Vagina (tissue), 2 donors: ENCODE measurements at regions not wholly inside any gene's neighbourhood (a gene's known extent, or its start where the extent isn't known, plus 50 kb on each side); places are given as distances from the start of the nearest gene placed in this dataset.

Source experiments
- POLR2A ChIP-seq, 2 donors: fragments of 450-650 bp; IDR thresholded peaks; one replicate each; pipeline ENCODE4 v1.6.1; 2017; ENCODE audit warnings: antibody characterized with exemption in 2 of 2, mild to moderate bottlenecking in 2 of 2, moderate library complexity in 2 of 2
- TF ChIP-seq, protein P1 (sequence below), 3 experiments: fragments of 450-650 bp in 2 of 3; fragments of 200-600 bp in 1 of 3; sonication (generic) in 1 of 3; IDR thresholded peaks; one replicate each; pipeline ENCODE4 v1.5.1; 2017 to 2019; ENCODE audit warnings: antibody characterized with exemption in 3 of 3, mild to moderate bottlenecking in 2 of 3, moderate library complexity in 2 of 3

DNA sequence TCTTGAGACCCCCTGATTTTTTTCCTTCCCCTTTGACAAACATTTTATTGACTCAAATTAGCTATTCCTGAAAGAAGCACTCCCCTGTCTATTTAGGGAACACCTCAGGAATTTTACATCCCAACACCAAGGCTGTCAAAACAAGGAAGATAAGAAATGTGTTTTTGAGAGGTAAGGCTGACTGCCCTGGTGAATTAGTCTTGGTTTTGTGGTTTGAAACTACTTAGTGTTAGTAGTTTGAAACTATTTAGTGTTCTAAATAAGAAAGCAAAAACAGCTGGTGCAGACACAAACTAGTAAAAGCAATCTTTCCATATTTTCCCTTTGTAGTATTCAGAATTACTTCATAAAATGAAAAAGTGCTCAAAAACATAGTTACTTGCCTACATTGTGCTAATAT lies 120.7 kb downstream of the PCSK1 start:
- TF ChIP-seq, protein P1, sequence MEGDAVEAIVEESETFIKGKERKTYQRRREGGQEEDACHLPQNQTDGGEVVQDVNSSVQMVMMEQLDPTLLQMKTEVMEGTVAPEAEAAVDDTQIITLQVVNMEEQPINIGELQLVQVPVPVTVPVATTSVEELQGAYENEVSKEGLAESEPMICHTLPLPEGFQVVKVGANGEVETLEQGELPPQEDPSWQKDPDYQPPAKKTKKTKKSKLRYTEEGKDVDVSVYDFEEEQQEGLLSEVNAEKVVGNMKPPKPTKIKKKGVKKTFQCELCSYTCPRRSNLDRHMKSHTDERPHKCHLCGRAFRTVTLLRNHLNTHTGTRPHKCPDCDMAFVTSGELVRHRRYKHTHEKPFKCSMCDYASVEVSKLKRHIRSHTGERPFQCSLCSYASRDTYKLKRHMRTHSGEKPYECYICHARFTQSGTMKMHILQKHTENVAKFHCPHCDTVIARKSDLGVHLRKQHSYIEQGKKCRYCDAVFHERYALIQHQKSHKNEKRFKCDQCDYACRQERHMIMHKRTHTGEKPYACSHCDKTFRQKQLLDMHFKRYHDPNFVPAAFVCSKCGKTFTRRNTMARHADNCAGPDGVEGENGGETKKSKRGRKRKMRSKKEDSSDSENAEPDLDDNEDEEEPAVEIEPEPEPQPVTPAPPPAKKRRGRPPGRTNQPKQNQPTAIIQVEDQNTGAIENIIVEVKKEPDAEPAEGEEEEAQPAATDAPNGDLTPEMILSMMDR (IDR thresholded peaks at IDR 0.05) = no peak
- no peak for TF ChIP-seq POLR2A (IDR thresholded peaks at IDR 0.05)
